GM21529 (cell line): ENCODE measurements at regions not wholly inside any gene's neighbourhood (a gene's known extent, or its start where the extent isn't known, plus 50 kb on each side); places are given as distances from the start of the nearest gene placed in this dataset.

ENCODE experiments used
- ATAC-seq: cut with Tn5 transposase; IDR thresholded peaks from one replicate; pipeline ENCODE4 v1.9.1; 2021; ENCODE audit not compliant: unreplicated experiment

DNA sequence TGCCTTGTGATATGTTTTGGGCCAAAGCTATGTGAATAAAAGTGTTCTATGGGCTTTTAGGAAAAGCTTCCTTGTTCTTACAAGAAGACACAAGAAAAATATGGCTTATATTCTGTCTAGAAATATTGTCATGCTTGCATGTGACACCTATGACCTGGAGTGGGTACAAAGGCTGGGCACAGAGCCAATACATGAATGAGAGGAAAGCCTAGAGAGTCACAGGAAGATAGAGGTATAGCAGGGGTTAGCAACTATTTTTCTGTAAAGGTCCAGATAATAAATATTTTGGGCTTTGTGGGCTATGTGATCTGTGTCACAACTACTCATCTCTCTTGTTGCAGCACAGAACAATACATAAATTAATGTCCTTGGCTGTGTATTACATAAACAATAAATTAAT, 196.6 kb upstream of the CD180 start:
- ATAC-seq, result no peak

DNA sequence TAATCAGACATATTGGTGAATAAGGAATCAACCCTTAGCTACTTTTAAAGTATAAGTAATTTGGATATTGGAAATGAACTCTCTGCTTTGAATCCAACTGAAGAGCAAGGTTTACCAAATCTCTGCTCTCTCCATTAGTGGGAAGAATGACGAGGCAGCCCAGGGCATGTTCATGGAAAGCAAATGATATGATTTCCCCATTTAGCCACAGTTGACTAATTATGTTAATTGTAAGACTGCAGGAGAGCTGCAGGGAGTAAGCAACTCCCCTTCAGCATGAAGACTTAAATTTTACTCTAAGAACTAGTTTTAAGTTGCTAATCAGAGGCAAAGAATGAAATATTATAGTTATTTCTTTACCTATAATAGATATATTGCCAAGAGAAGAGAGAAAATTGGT, 194.3 kb upstream of the CD180 start:
- no peak for ATAC-seq

DNA sequence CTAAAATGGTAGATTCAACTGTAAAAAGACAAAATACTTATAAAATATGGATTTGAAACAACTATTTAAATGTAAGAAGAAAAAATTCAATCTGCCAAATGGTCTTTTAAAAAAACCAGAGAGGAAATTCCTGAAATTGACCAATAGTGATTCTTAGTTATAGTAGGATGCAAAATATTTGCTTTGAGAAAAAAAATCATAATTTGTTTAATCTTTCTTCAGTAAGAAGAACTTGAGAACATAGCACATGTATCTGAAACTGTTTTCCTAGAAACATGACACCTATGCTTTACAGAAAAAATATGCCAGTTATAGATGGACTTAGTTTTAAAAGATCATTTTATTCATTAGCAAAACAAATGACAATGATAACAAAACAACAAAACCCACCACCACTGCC, 186.9 kb upstream of the CD180 start:
- no peak for ATAC-seq

DNA sequence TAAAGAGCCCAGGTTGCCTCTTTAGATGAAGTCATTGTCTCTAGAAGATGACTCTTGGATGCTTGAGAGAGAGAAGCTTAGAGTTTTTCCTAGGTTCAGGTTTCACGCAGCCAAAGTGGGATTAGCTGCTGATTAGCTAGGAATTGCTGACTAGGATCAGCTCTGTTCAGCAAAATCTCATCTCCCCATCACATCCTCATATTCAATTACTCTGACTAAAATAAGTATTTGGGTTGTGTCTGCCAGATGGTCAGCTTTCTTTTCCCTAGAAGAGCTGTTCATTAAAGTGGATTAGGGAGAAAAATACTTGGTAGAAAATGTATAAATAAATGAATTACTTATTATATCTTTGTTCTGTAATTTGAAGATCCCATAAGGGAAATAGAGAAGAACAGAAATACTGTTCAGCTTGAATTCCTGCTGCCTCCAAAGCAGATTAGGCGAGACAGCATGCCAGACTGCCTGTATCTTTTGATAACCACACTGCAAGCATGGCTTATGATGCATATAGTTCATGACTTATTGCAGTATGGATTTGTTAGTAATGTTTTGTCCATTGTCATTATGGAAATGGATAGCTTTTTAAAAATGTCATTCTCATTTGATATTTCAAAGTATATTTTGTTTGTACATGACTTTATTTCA, 184.8 kb upstream of the CD180 start:
- ATAC-seq, result no peak

DNA sequence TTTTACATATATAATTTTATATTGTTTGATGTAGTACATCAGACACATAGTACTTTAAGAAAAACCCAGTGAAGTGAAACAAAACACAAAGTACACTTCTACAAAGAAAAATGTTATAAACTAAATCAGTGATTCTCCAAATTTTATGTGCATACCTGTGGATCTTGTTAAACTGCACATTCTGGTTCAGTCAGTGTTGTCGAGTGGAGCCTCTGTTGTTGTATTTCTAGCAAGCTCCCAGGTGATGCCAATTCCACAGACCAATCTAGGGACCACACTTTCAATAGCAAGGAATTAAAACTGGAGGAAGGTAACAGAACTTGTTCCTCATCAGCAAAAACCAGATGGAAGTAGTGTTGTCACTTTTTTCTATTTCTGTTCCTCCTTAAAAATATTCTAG, 183.8 kb upstream of the CD180 start:
- ATAC-seq, result no peak

DNA sequence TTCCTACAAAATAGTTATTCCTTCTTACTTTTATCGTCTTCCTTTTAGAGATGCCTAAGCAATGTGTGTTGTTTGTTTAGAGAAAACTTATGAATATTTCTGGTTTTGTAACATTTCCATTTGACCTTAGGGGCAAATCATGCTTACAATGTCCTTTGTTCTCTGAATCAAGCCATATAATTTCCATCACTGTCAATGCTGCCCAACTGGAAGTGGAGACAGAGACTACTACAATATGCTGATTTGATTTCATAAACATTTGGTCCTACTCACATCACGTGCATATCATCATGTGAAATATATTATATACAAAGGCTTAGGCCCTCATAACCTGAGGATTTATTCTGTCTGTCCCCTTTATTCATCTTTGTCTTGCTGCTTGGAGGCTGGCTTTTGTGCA, 183.2 kb upstream of the CD180 start:
- ATAC-seq, result no peak

DNA sequence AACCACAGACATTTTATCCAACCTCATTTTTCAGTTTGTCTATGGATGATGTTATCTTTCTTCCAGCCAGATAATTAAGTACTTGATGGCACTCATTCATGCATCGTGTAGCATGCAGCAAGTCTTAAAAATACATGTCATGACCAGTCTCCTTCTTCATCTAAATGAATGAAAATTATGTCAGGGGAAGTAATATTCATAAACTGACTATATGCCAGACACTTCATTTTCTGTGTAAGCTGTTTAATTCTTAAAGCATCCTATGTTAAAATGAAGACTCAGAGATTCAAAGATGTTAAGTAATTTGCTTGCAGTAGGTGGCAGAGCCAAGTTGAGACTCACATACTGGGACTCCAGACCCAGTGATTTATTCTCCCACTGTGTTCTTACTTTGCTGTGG, 181.7 kb upstream of the CD180 start:
- ATAC-seq, result no peak

DNA sequence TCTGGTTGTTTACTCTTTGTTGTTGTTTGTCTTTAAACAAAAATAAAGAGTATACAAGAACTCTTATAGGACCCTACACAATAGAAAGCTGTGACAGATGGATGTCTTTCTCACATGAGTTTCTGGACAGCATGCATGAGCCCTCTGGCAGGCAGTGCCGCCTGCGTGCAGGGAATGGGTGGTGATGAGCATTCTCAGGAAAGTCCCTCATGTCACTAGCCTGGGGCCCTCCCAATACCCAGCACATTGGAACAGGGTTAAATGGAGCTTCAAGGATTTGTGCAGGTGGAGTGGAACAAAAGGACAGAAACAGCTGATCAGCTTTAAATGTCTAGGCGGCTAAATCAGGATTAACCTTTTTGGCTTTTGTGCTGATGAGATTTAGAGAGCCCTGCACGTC, 181.0 kb upstream of the CD180 start:
- ATAC-seq, result no peak

DNA sequence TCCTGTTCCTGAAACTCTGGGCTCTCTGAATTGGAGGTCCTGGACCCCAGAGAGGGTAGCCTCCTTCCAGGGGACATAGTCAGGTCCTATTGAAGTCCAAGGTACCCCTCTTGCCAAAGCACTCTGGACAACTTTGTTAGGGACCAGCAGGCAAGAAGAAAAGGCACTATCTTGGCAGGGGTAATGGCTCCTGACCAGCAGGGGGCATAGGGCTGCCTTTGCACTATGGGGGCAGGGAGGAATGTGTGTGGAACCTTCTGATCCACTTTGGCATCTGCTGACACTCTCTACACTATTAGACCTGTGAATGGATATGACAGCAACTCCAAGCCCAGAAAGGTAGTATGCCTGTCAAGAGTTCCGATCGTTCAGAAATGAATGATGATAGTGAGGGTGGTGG, 179.0 kb upstream of the CD180 start:
- ATAC-seq, result no peak

DNA sequence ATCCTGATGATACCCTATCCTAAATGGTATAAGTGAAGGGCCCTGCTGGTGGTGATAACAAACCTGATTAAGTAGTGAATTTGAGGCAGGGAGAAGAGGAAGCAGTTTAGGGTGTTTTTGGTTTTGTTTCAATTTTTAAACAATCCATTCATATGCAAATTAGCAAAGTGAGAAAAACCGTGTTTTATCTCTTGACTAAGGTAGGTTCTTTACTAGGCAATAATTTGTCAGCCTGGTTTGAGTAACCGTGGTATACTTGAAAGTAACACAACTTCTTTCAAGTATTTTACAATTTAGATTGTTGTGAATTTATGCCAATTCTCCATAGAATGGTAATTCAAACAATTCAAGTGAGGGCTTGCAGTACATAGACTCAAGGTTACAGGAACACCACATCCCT, 177.8 kb upstream of the CD180 start:
- no peak for ATAC-seq

DNA sequence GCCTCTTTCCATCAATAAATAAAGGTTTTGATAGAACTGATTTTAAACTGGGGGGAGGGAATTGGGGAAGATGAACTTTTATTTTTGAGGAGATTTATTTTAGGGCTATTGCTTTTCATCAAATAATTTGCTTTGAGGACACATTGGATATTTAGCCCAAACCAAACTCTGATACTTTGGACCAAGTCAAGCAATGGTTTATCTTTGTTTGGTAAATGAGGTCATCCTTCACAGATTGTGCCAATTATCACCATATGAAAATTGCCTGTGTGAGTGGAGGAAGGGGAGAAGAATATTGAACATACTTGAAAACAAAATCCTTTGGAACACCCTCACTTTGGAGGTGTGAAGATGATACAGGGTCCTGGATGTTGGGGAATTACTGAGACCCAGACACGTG, 176.9 kb upstream of the CD180 start:
- ATAC-seq, result no peak

DNA sequence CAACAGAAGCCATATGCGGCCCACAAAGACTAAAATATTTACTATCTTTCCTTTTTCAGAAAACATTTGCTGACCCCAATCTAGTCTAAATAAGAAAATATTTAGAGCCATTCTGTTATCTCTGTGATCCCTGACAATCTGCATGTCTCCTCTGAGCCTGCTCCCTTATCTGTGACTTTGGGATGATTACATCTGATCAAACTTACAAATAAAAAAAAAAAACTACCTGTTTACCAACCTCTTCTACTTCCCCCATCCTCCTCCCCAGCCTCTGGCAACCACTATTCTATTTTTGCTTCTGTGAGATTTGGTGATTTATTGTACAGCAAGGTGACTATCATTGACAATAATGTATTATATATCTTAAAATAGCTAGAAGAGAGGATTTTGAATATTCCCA, 176.3 kb upstream of the CD180 start:
- no peak for ATAC-seq

DNA sequence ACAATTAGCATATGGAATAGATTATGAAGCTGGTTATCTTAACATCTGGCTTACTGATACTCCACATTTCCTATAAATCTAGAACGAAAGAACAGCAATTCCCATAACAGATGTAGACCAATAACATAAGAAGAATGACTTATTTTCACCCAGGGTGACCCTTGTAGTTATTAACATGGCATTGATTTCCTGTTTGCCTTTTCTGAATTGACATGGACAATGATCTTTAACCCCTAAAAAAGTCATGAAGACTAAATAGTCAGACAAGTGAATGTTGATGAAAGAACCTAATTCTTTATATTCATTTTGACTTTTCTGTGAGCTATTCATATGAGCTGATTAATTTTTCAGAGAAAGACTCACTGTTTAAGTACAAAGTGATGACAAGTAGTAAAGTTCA, 175.3 kb upstream of the CD180 start:
- no peak for ATAC-seq

DNA sequence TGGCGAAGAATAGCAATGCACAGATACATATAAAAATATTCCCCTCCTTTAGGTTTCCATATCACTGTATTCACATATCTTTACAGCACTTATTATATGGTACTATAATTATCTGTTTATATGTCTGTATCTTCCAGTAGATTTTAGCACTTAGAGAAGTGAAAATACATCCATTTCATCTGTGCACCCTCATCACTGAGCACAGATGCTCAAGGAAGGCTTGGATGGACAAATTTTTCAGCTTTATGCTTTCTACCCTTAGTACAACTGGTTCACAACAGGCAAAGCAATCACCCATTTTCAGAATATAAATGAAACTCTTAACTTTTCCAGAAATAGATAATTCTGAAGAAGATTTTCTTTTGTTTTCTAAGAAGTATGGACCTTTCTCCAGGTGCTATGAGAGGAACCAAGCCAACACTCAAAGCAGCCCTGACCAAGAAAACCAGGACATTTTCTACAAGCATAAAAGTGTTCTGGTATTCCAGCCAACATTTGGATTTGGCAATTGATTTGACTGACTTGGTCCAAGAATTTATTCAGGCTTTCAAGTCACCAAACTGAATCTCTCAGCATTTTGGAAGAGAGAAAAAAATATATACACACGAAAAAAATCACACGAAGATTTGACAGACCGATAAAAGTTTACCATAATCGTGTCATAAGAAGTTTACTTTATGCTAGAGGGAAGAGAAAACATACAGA, 170.2 kb upstream of the CD180 start:
- ATAC-seq, result no peak

DNA sequence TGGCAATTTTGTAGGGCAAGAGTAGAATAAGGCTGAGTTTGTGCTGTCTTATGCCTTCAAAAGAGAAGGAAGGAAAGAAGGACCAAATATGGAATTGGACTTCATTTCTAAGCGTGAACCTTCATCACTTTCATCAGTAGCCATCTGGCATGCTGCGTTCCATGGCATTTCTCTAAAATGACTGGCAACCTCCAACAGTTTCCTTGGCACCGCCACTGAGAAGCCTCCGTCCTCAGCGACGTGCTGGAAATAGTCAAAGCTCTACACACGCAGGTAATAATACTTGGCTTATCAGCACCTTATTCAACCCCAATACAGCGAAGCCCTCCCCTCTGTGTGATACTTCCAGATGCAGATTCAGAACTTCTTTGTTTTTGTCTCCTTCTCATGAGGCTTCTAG, 169.7 kb upstream of the CD180 start:
- no peak for ATAC-seq

DNA sequence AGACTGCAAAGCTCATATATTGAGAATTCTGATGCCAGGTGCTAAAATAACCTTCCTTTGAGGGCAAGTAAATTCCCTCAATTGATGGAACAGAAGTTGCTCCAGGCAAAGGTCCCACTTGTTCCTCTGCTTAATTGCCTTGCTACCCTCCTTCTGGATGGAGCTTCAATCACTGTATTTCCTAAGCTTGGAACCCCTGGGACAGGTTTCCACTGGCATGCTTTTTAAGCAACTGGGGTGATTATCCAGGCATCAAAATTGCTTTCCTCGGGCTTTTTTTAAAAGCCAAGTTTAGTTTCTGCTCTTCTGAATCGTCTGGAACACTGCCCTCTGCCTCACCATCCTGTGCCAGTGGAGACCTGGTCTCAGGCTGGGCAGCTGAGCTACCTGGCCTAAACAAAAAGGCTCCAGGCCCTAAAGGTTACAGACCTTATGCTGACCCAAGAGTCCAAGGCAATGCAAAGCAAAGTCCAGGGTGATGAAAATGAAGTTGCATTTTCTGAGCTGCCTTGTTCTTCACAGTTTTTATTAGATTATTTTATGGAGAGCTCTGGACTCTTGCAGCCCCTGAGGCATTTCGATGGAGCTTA, 167.9 kb upstream of the CD180 start:
- ATAC-seq, result no peak

DNA sequence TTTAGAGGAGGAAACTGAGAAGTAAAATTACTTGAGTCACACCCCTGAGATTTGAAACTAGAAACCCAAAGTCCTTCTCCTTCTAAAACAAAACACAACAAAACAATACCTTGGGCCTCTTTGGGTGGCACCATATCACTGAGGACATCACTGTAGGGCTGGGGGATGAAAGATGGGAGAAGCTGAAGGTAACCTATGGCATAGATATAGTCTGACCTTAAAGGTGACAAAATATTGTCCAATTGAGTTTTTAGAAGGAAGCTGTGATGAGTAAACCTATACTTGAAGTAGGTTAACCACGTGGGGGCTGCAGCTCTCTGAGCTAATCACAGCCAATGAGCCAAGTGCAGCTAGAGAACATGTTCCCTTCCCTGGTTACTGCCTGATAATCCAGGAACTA, 167.4 kb upstream of the CD180 start:
- no peak for ATAC-seq

DNA sequence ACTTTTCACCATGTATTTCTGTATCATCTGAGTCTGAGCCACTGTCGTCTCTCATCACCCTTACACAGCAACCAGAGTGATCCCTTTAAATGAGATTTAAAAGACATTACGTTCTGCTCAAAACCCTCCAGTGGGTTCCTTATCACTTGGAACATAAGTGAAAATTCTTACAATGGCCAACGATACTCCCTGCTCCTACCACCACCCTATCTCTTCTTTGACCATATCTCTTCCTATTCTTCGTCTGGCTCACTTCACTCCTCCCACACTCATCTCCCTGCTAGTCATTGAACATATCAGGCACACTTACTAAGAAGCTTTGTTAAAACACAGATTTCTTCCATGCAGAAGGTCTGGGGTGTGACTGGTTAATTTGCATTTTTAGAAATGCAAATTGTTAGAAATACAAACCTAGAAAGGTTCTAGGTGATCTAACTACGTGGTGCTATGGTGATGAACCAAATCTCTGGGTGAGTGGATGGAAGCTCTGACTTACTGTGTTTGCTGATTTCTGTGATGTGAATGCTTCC, 166.6 kb upstream of the CD180 start:
- ATAC-seq, result no peak

DNA sequence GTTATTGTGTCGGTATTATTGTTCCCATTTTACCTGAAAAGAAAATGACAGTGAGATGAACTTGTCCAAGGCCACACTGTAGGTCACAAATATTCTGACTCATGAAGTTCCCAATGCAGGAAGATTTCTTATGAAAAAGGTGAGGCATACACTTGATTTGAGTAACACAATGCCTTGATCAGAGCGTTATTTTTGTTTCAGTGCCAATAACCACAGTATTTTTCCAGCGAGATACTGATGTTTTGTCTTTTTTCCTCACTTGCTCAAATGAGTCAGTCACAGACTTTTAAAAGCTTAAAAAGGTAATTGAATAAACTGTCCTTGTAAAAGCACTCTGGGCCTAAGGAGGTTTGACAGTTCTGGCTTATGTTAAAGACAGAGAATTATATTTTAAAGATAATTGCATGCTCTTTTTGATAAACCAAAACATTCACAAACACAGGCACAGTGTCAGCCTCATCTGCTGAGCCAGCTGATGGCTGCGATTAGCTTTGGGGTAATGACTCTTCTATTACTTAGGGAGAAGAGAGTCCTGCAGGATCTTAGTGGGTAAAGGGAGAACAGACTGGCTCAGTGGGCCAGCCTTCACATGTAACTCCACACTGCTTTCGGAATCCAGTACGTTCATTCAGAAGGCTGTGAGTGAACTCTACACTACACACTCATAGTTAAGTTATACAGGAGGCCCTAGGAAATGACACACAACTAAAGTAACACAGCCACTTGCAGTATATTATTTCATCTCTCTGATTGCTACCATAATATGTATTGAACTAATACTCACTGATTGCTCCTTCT, 165.5 kb upstream of the CD180 start:
- no peak for ATAC-seq

DNA sequence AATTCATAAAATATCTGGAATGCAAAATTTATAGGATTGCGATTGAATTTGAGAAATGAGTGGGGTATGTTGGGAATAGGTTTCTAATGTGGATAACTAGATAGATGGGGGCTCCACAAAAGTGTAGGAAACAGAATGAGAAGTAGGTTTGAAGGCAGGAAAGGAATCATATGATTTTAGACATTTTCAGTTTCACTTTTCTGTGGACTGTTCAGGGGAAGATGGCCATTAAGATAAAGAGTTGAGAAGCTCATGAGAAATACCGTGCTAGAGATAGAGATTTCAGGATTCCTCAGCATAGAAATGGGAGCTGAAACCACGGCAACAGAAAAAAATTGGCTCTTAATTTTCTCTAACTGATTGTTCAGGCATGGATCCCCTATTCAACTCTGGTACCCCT, 163.4 kb upstream of the CD180 start:
- ATAC-seq, result no peak

DNA sequence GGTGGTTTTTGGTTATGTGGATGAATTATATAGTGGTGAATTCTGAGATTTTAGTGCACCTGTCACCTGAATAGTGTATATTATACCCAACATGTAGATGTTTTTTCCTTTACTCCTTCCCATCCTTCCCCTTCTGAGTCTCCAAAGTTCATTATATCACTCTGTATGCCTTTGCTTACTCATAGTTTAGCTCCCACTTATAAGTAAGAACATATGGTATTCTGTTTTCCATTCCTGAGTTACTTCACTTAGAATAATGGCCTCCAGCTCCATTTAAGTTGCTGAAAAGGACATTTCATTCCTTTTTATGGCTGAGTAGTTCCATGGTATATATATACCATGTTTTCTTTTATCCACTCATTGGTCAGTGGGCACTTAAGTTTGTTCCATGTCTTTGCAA, 161.6 kb upstream of the CD180 start:
- ATAC-seq, result no peak
